GM10266 (cell line): ENCODE measurements at regions not wholly inside any gene's neighbourhood (a gene's known extent, or its start where the extent isn't known, plus 50 kb on each side); places are given as distances from the start of the nearest gene placed in this dataset.
"Not testable (repeated sequence)": the region's sequence is repeated elsewhere in the genome, so short reads cannot be mapped to it uniquely, and the experiment has no call there.

Experiments used
- DNase-seq: peaks from one replicate; pipeline ENCODE4 v3.0.0; 2012; ENCODE audit errors: extremely low spot score
- TF ChIP-seq, protein P1 (sequence below): IDR thresholded peaks from 2 replicates; pipeline ENCODE4 v1.5.1; 2012; ENCODE audit warnings: mild to moderate bottlenecking, low read depth; ENCODE audit not compliant: control insufficient read depth, insufficient read depth; ENCODE audit errors: missing control alignments

DNA sequence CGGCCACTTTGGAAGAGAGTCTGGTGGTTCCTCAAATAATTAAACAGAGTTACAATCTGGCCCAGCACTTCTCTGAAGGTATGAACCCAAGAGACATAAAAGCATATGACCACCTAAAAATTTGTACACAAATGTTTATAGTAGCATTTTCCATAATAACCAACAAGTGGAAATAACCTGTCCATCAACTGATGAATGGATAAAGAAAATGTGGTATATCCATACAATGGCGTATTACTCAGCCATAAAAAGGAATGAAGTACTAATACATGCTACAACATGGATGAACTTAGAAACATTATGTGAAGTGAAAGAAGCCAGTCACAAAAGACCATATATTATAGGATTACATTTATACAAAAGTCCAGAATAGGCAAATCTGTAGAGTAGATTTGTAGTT is 76.0 kb upstream of the RGPD5 start:
- TF ChIP-seq, protein P1, sequence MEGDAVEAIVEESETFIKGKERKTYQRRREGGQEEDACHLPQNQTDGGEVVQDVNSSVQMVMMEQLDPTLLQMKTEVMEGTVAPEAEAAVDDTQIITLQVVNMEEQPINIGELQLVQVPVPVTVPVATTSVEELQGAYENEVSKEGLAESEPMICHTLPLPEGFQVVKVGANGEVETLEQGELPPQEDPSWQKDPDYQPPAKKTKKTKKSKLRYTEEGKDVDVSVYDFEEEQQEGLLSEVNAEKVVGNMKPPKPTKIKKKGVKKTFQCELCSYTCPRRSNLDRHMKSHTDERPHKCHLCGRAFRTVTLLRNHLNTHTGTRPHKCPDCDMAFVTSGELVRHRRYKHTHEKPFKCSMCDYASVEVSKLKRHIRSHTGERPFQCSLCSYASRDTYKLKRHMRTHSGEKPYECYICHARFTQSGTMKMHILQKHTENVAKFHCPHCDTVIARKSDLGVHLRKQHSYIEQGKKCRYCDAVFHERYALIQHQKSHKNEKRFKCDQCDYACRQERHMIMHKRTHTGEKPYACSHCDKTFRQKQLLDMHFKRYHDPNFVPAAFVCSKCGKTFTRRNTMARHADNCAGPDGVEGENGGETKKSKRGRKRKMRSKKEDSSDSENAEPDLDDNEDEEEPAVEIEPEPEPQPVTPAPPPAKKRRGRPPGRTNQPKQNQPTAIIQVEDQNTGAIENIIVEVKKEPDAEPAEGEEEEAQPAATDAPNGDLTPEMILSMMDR, result no peak
- DNase-seq, result no peak

DNA sequence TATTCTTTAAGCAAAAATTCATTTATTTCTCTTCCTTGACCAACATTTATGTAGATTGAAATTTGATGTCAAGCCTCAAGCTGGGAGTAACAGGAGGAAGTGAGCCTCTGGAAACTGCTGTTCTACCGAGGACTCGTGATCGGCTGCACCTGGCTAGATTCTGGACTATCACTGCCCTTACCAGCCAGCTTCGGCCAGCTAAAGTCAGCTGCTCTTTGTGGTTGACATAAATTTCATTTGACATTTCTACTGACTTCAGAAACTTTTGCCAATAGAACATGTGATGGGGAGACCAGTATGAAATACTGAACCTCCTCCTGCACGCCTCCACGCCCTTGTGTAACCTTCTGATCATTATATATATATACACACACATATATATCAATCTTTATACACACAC is 74.2 kb upstream of the RGPD5 start:
- TF ChIP-seq, protein P1, result no peak
- DNase-seq, result no peak

GRCh38 chr2:109720380-109721106 is 73.6 kb upstream of the RGPD5 start:
- DNase-seq, result no peak
- TF ChIP-seq, protein P1, result no peak

DNA sequence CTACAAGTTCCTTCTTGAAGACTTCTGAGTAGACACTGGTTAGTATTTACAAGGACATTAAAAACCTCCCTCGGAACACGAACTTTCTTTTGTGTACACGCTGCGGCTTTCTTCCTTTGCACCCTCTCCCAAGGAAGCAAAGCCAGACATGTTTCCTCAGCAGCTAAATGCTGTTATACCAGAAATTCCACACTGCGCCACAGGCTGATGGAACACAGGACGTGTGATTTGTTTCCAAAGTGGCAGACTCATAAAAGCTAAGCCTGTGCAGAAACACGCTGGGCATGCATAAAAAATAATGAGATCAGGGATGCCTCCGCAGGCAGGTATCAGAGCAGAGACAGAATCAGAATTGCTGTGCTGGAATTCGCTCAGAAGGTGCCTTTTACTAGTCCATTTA is 73.0 kb upstream of the RGPD5 start:
- DNase-seq, result no peak
- TF ChIP-seq, protein P1, result no peak

DNA sequence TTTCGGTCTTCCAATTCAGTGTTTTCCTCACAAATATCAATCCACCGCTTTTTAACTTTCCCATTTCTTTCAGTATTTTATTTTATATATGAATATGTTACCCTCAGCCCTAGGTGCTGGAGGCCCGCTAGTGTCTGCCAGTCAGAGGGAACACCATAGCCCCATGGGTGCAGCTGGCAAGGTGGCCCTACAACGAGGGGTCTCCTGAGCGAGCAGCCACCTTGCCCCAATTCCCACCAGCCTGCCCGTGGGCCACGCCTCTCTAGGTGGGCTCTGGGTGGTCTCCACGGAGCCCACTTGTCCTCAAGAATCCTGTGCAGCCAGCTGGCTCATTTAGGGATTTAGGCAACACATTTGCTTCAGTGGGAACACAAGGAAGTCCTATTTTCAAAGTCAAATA is 72.5 kb upstream of the RGPD5 start:
- TF ChIP-seq, protein P1, result no peak
- DNase-seq, result no peak

DNA sequence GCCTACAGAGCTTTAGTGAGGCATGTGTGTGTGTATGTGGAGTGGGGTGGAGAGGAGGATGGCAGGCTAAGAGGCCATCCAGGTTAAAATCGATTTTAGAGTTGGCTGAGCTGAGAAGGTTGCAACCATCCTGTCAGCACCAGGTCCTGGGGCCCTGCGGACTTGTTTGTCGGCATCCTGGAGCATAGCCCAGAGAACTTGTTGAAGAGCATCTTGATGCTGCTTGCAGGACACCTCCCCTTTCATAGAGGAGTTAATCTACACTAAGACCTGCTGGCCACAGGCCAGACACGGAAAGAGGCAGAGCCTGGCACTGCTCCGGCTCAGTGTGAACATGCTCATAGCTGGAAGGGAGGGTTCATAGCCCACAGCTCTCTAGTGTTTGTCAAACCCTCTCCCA is 72.1 kb upstream of the RGPD5 start:
- TF ChIP-seq, protein P1, result no peak
- DNase-seq, result no peak

DNA sequence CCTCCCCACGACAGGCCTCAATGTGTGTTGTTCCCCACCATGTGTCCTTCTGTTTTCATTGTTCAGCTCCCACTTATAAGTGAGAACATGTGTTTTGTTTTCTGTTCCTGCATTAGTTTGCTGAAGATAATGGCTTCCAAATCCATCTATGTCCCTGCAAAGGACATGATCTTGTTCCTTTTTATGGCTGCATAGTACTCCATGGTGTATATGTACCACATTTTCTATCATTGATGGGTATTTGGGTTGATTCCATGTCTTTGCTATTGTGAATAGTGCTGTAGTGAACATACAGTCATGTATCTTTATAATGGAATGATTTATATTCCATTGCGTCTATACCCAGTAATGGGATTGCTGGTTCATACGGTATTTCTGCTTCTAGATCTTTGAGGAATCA is 71.5 kb upstream of the RGPD5 start:
- not testable (repeated sequence) for DNase-seq

- not testable (repeated sequence) for DNase-seq
Measured at GRCh38 chr2:109723153-109723552, 71.0 kb upstream of the RGPD5 start.
